Gastrocnemius medialis (tissue), 4 donors: ENCODE measurements at regions not wholly inside any gene's neighbourhood (a gene's known extent, or its start where the extent isn't known, plus 50 kb on each side); places are given as distances from the start of the nearest gene placed in this dataset.

Source experiments
- ATAC-seq, 2 donors: fragments of 150-250 bp; one replicate each; pipeline ENCODE4 v1.9.1; 2016
- DNase-seq, 2 donors: peaks; one replicate each; pipeline ENCODE4 v3.0.0-alpha.2; 2019
- H3K27ac ChIP-seq, 4 donors: fragments of 200-600 bp; sonication (generic); 1 replicate in 1 of 4; 2 replicates in 3 of 4; pipeline ENCODE4 v1.5.1; 2016 to 2018; ENCODE audit warnings: mild to moderate bottlenecking in 2 of 4, moderate library complexity in 1 of 4
- H3K27me3 ChIP-seq, 3 donors: fragments of 200-600 bp; sonication (generic) in 2 of 3; 1 replicate in 1 of 3; 2 replicates in 2 of 3; pipeline versions ENCODE4 v1.5.1 to v1.6.0; 2016 to 2019; ENCODE audit warnings: mild to moderate bottlenecking in 1 of 3, moderate library complexity in 1 of 3
- H3K36me3 ChIP-seq, 2 donors: fragments of 200-600 bp; sonication (generic) in 1 of 2; one replicate each; pipeline ENCODE4 v1.5.1; 2017 to 2018
- H3K4me1 ChIP-seq, 2 donors: fragments of 200-600 bp; sonication (generic) in 1 of 2; one replicate each; pipeline ENCODE4 v1.5.1; 2016 to 2017; ENCODE audit warnings: mild to moderate bottlenecking in 2 of 2
- H3K4me3 ChIP-seq, 4 donors: fragments of 200-600 bp; sonication (generic) in 3 of 4; 1 replicate in 1 of 4; 2 replicates in 3 of 4; pipeline ENCODE4 v1.5.1; 2016 to 2019; ENCODE audit warnings: mild to moderate bottlenecking in 2 of 4
- H3K9me3 ChIP-seq, 3 donors: fragments of 200-600 bp; sonication (generic) in 2 of 3; 1 replicate in 1 of 3; 2 replicates in 2 of 3; pipeline ENCODE4 v1.5.1; 2016 to 2019
- CTCF ChIP-seq, 5 experiments: fragments of 450-650 bp in 3 of 5; fragments of 200-600 bp in 2 of 5; sonication (generic) in 2 of 5; IDR thresholded peaks in 4 of 5; conservative IDR thresholded peaks in 1 of 5; 1 replicate in 4 of 5; 2 replicates in 1 of 5; pipeline ENCODE4 v1.5.1; 2016 to 2019; ENCODE audit warnings: antibody characterized with exemption in 5 of 5, mild to moderate bottlenecking in 3 of 5, moderate library complexity in 3 of 5
- POLR2A ChIP-seq, 2 donors: fragments of 450-650 bp; IDR thresholded peaks; one replicate each; pipeline ENCODE4 v1.6.1; 2017; ENCODE audit warnings: antibody characterized with exemption in 2 of 2, mild to moderate bottlenecking in 2 of 2, moderate library complexity in 2 of 2
- in situ Hi-C, 4 donors: fragments of 200-750 bp; cut with MboI; loops; one replicate each; pipeline versions ENCODE4 v1.15.0 to v1.8.0; 2017; ENCODE audit warnings: low sequenced_read_pairs in 4 of 4
- intact Hi-C: fragments of 100-400 bp; cut with DNase I; formaldehyde crosslinking; loops from one replicate; pipeline ENCODE4 v1.15.1; 2023; ENCODE audit warnings: low total_unique reads

DNA sequence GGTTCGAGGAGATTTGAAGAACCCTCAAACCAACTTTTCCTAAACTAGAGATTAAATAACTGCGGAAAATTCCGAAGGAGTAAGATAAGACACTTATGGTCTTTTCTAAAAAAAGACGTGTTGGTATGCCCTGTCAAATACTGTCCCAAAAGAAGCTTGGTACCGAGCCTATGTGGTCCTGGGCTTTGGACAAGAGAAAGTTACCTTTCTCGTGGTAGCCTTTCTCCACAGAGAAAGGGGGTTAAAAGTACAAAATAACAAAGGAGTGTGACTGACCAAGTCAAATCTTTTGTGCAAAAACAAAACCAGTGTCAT, 56.2 kb upstream of the JCAD start:
- ATAC-seq (no peak), DNase-seq (no peak)
- Histone ChIP-seq H3K27ac (no peak overlapping the region), H3K4me3 (no peak overlapping the region), H3K27me3 (no peaks in the 10 kb centered on the region), H3K9me3 (no peaks in the 10 kb centered on the region), H3K4me1 (peaks cover 0 to 5% of the 10 kb centered on the region in 2 donors), H3K36me3 (no peaks in the 10 kb centered on the region)
- intact Hi-C loops (no loop called here), in situ Hi-C loops (no loop called here)
- no peak for TF ChIP-seq CTCF (IDR thresholded peaks at IDR 0.05 in 4 of 5, conservative IDR thresholded peaks at IDR 0.05 in 1 of 5)
- TF ChIP-seq POLR2A (IDR thresholded peaks at IDR 0.05), result no peak

DNA sequence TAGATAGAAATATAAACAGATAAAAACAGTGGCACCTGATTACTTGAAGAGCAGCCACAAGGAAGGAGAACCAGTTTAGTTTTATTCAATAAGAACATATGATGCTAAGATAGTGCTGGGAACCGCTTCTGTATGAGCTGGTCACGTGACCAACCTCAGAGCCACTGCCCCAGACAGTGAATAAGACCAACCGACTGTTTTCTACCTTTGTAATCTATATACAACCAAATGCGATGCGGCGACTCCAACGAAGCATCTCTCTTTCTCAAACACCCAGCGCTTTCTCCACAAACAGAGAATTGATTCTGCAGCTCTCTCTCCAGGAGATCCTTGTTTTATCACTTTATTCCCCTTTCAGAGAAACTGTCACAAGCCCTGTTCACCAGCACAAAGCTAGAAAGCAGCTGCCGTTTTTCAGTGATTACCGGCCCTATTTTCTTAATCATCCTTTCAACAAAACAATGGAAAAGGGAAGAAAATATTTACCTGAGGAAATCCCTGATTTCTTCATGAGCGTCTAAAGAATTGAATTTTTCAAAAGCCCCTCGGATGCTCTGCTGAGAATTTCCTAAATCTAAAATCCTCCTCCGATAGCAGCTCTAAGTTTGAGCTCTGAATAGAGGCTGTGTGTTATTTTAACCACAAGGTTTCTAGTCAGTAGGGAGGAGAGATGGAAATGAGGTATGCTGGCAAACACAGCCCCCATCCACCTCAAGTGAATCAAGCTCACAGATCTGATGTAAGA, 55.7 kb upstream of the JCAD start:
- no peaks in the 10 kb centered on the region for H3K36me3 ChIP-seq
- H3K9me3 ChIP-seq, result no peaks in the 10 kb centered on the region
- intact Hi-C loops (no loop called here), in situ Hi-C loops (no loop called here)
- no peak overlapping the region for H3K27ac ChIP-seq
- ATAC-seq (no peak), DNase-seq (no peak)
- H3K4me1 ChIP-seq, result peaks cover 0 to 5% of the 10 kb centered on the region in 2 donors
- H3K27me3 ChIP-seq, result no peaks in the 10 kb centered on the region
- TF ChIP-seq POLR2A (IDR thresholded peaks at IDR 0.05) (no peak), CTCF (IDR thresholded peaks at IDR 0.05 in 4 of 5, conservative IDR thresholded peaks at IDR 0.05 in 1 of 5) (no peak)
- no peak overlapping the region for H3K4me3 ChIP-seq

DNA sequence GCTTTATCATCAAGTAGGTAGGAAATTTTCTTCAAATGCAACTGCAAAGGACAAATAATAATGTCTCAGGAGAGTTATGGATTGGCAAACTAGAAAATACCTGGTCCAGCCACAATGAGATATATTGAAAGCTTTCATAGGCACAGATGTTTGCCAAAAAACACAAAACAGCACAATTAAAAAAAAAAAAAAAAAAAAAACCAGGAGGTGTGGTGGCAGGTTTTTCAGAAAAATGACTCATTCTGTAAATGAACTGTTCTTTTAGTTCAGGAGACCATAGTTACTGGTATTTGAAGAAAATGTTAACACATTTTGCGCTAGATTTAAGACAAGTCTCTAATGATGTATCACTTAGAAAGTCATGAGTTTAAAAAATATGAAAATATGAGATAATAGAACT, 55.0 kb upstream of the JCAD start:
- no peak for TF ChIP-seq POLR2A (IDR thresholded peaks at IDR 0.05)
- TF ChIP-seq CTCF (IDR thresholded peaks at IDR 0.05 in 4 of 5, conservative IDR thresholded peaks at IDR 0.05 in 1 of 5), result no peak
- Histone ChIP-seq H3K4me3 (no peak overlapping the region), H3K4me1 (peaks cover 0 to 5% of the 10 kb centered on the region in 2 donors), H3K36me3 (no peaks in the 10 kb centered on the region), H3K9me3 (no peaks in the 10 kb centered on the region), H3K27me3 (no peaks in the 10 kb centered on the region), H3K27ac (no peak overlapping the region)
- no peak for ATAC-seq
- in situ Hi-C loops (no loop called here), intact Hi-C loops (no loop called here)
- DNase-seq, result no peak

DNA sequence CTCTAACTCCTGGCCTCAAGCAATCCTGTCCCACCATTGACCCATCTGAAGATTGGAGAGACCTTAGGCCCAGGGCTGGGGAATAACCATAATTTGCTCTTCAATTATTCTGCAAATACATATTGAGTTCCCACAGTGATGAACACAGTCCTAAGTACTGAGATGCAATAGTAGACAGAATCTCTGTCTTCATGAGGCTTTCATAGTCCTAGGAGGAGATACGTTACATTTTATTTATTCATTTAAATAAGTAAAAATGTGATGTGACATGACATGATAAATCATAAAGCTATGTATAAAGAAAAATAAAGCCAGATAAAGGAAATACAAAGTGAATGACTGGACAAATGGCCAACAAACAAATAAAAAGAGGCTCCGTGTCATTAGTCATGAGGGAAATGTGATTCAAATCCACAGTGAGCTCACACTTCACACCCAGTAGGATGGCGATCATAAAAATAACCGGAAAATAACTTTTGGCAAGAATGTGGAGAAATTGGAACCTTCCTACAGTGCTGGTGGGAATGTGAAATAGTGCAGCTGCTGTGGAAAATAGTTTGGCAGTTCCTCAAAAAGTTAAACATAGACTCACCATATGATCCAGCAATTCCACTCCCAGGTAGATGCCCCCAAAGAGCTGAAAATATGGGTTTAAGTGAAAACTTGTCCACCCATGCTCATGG, 52.1 kb upstream of the JCAD start:
- TF ChIP-seq POLR2A (IDR thresholded peaks at IDR 0.05), result no peak
- TF ChIP-seq CTCF (IDR thresholded peaks at IDR 0.05 in 4 of 5, conservative IDR thresholded peaks at IDR 0.05 in 1 of 5), result no peak
- ATAC-seq, result no peak
- intact Hi-C loops (no loop called here), in situ Hi-C loops (no loop called here)
- Histone ChIP-seq H3K4me3 (no peak overlapping the region), H3K9me3 (no peaks in the 10 kb centered on the region), H3K27me3 (no peaks in the 10 kb centered on the region), H3K27ac (no peak overlapping the region), H3K4me1 (peaks cover 0 to 5% of the 10 kb centered on the region in 2 donors), H3K36me3 (no peaks in the 10 kb centered on the region)
- no peak for DNase-seq
